ENCODE measurements at regions not wholly inside any gene's neighbourhood (a gene's known extent, or its start where the extent isn't known, plus 50 kb on each side); places are given as distances from the start of the nearest gene placed in this dataset.

DNA sequence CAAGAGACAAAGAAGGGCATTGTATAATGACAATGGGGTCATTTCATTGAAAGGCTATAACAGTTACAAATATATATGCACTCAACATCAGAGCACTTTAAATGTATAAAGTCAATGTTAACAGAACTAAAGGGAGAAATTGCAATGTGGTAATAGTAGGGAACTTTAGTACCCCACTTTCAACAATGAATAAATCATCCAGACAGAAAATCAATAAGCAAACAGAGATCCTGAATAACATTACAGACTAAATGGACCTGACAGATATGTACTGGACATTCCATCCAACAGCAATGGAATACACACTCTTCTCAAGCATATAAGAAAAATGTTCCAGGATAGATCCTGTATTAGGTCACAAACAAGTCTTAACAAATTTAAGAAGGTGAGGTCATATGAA lies 90.5 kb upstream of the ALKAL2 start:
- H3K4me3 Mint-ChIP-seq = no peak overlapping the region
- H3K9me3 ChIP-seq (ENCODE audit: control insufficient read depth in 1 of 2, insufficient read depth in 1 of 2, low read length in 2 of 2) = peaks cover 0 to 5% of the 10 kb centered on the region in 2 experiments
- H3K27ac ChIP-seq (ENCODE audit: low read depth in 1 of 2, low read length in 2 of 2) = no peak overlapping the region
- peaks cover 5% of the 10 kb centered on the region for H3K9me3 Mint-ChIP-seq
- intact Hi-C loops (cut with DNase I, micrococcal nuclease) = no loop called here
- ATAC-seq (ENCODE audit: poor library complexity) = no peak
- TF ChIP-seq, protein P1, sequence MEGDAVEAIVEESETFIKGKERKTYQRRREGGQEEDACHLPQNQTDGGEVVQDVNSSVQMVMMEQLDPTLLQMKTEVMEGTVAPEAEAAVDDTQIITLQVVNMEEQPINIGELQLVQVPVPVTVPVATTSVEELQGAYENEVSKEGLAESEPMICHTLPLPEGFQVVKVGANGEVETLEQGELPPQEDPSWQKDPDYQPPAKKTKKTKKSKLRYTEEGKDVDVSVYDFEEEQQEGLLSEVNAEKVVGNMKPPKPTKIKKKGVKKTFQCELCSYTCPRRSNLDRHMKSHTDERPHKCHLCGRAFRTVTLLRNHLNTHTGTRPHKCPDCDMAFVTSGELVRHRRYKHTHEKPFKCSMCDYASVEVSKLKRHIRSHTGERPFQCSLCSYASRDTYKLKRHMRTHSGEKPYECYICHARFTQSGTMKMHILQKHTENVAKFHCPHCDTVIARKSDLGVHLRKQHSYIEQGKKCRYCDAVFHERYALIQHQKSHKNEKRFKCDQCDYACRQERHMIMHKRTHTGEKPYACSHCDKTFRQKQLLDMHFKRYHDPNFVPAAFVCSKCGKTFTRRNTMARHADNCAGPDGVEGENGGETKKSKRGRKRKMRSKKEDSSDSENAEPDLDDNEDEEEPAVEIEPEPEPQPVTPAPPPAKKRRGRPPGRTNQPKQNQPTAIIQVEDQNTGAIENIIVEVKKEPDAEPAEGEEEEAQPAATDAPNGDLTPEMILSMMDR (IDR thresholded peaks at IDR 0.05) = no peak
- no peak for DNase-seq
- H3K4me3 ChIP-seq (ENCODE audit: low read length) = no peak overlapping the region
- peaks cover 34% of the 10 kb centered on the region for H3K27me3 Mint-ChIP-seq
- POLR2A ChIA-PET = no interaction called here
- H3K36me3 ChIP-seq (ENCODE audit: insufficient read depth, low read length) = no peaks in the 10 kb centered on the region
- CTCF ChIA-PET = no interaction called here
- H3K27me3 ChIP-seq (ENCODE audit: control insufficient read depth in 1 of 2, insufficient read depth in 2 of 2, low read length in 2 of 2) = peaks cover 0 to 9% of the 10 kb centered on the region in 2 experiments
- no peaks in the 10 kb centered on the region for H3K36me3 Mint-ChIP-seq (ENCODE audit: low read depth)
- H3K4me1 Mint-ChIP-seq (ENCODE audit: low read depth) = no peaks in the 10 kb centered on the region
- no peaks in the 10 kb centered on the region for H3K4me1 ChIP-seq (ENCODE audit: insufficient read depth, low read length)
- no peak overlapping the region for H3K27ac Mint-ChIP-seq

DNA sequence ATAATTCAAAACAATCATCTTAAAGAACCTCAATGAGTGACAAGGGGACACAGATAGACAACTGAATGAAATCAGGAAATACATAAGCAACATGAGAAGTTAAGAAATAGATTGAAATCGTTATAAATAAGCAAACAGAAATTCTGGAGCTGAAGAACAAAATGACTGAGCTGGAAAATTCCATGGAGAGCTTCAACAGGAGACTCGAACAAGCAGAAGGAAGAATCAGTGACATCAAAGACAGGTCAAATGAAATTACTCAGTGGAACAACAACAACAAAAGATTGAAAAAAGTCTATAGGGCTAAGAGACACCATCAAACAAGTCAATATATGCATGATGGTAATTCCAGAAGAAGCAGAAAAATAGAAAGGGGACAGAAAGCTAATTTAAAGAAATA lies 89.5 kb upstream of the ALKAL2 start:
- Mint-ChIP-seq H3K27ac (no peak overlapping the region), H3K9me3 (peaks cover 5% of the 10 kb centered on the region), H3K36me3 (ENCODE audit: low read depth) (no peaks in the 10 kb centered on the region), H3K4me3 (no peak overlapping the region), H3K27me3 (peaks cover 43% of the 10 kb centered on the region), H3K4me1 (ENCODE audit: low read depth) (no peaks in the 10 kb centered on the region)
- ChIA-PET POLR2A (no interaction called here), CTCF (no interaction called here)
- H3K27ac ChIP-seq (ENCODE audit: low read depth in 1 of 2, low read length in 2 of 2) = no peak overlapping the region
- TF ChIP-seq, protein P1 (IDR thresholded peaks at IDR 0.05) = no peak
- no peaks in the 10 kb centered on the region for H3K36me3 ChIP-seq (ENCODE audit: insufficient read depth, low read length)
- DNase-seq (no peak), ATAC-seq (ENCODE audit: poor library complexity) (no peak)
- peaks cover 0 to 5% of the 10 kb centered on the region in 2 experiments for H3K9me3 ChIP-seq (ENCODE audit: control insufficient read depth in 1 of 2, insufficient read depth in 1 of 2, low read length in 2 of 2)
- H3K4me1 ChIP-seq (ENCODE audit: insufficient read depth, low read length) = no peaks in the 10 kb centered on the region
- H3K27me3 ChIP-seq (ENCODE audit: control insufficient read depth in 1 of 2, insufficient read depth in 2 of 2, low read length in 2 of 2) = peaks cover 0 to 9% of the 10 kb centered on the region in 2 experiments
- intact Hi-C loops (cut with DNase I, micrococcal nuclease) = no loop called here
- H3K4me3 ChIP-seq (ENCODE audit: low read length) = no peak overlapping the region

DNA sequence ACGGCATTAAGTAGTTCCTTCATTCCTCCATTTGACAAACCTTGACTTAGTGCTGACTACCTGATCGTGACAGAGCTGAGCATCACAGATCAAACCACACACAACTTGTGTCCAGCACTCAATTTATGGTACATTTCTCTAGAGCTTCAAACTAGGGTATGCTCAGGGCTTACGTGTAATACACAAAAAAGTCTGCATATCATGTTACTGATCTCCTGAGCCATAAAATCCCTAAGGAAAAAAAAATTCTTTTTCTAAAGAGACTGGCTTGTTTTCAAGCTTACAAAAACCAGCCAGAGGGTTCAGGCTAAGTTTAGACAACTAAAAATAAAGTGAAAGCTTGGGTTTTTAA lies 88.0 kb upstream of the ALKAL2 start:
- TF ChIP-seq, protein P1 (IDR thresholded peaks at IDR 0.05) = no peak
- no peaks in the 10 kb centered on the region for H3K4me1 ChIP-seq (ENCODE audit: insufficient read depth, low read length)

More for the DNA sequence above, 88.0 kb upstream of the ALKAL2 start:
- Histone ChIP-seq H3K27me3 (ENCODE audit: control insufficient read depth in 1 of 2, insufficient read depth in 2 of 2, low read length in 2 of 2) (peaks cover 0 to 4% of the 10 kb centered on the region in 2 experiments), H3K9me3 (ENCODE audit: control insufficient read depth in 1 of 2, insufficient read depth in 1 of 2, low read length in 2 of 2) (peaks cover under 1 to 5% of the 10 kb centered on the region in 2 experiments), H3K36me3 (ENCODE audit: insufficient read depth, low read length) (no peaks in the 10 kb centered on the region), H3K4me3 (ENCODE audit: low read length) (no peak overlapping the region), H3K27ac (ENCODE audit: low read depth in 1 of 2, low read length in 2 of 2) (no peak overlapping the region)
- ATAC-seq (ENCODE audit: poor library complexity) (no peak), DNase-seq (no peak)
- POLR2A ChIA-PET = no interaction called here
- Mint-ChIP-seq H3K4me1 (ENCODE audit: low read depth) (no peaks in the 10 kb centered on the region), H3K27ac (no peak overlapping the region), H3K27me3 (peaks cover 52% of the 10 kb centered on the region), H3K4me3 (no peak overlapping the region), H3K36me3 (ENCODE audit: low read depth) (no peaks in the 10 kb centered on the region), H3K9me3 (peaks cover 5% of the 10 kb centered on the region)
- intact Hi-C loops (cut with DNase I, micrococcal nuclease) = no loop called here
- CTCF ChIA-PET = interaction anchor here (1.1 kb wide), 1 partner anchor 86 kb away, joined by 3 read pairs; no protein-coding TSS in a partner anchor

Measured in CD4-positive, alpha-beta T cell (primary cell).